ENCODE measurements at regions not wholly inside any gene's neighbourhood (a gene's known extent, or its start where the extent isn't known, plus 50 kb on each side); places are given as distances from the start of the nearest gene placed in this dataset.

GRCh38 chr9:111147041-111147440, 108.8 kb upstream of the LPAR1 start:
- TF ChIP-seq POLR2A (IDR thresholded peaks at IDR 0.05), result no peak
- TF ChIP-seq, protein P1, sequence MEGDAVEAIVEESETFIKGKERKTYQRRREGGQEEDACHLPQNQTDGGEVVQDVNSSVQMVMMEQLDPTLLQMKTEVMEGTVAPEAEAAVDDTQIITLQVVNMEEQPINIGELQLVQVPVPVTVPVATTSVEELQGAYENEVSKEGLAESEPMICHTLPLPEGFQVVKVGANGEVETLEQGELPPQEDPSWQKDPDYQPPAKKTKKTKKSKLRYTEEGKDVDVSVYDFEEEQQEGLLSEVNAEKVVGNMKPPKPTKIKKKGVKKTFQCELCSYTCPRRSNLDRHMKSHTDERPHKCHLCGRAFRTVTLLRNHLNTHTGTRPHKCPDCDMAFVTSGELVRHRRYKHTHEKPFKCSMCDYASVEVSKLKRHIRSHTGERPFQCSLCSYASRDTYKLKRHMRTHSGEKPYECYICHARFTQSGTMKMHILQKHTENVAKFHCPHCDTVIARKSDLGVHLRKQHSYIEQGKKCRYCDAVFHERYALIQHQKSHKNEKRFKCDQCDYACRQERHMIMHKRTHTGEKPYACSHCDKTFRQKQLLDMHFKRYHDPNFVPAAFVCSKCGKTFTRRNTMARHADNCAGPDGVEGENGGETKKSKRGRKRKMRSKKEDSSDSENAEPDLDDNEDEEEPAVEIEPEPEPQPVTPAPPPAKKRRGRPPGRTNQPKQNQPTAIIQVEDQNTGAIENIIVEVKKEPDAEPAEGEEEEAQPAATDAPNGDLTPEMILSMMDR (IDR thresholded peaks at IDR 0.05), result no peak

Measured in body of pancreas (tissue), 4 donors.